ENCODE measurements at regions not wholly inside any gene's neighbourhood (a gene's known extent, or its start where the extent isn't known, plus 50 kb on each side); places are given as distances from the start of the nearest gene placed in this dataset.
"Not testable (repeated sequence)": the region's sequence is repeated elsewhere in the genome, so short reads cannot be mapped to it uniquely, and the experiment has no call there.

DNA sequence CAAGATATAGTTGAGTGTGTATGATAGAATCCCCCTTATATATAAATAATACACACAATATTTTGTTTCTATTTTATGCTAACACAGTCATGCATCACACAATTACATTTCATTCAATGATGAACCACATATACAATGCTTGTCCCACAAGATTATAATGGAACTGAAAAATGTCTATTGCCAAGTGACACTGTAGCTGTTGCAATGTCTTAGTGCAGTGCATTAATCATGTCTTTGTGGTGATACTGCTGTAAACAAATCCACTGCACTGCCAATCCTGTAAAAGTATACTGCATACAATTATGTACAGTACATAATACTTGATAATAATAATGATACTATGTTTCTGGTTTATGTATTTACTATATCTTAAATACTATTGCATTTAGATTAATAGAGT lies 512.1 kb upstream of the CNTN3 start:
- DNase-seq (ENCODE audit: low spot score): no peak

GRCh38 chr3:75129101-75129500 lies 514.6 kb upstream of the CNTN3 start:
- DNase-seq (ENCODE audit: low spot score): no peak

GRCh38 chr3:75136100-75136897 lies 521.8 kb upstream of the CNTN3 start:
- no peak for DNase-seq (ENCODE audit: low spot score)

GRCh38 chr3:75138345-75138744 lies 523.9 kb upstream of the CNTN3 start:
- no peak for DNase-seq (ENCODE audit: low spot score)

DNA sequence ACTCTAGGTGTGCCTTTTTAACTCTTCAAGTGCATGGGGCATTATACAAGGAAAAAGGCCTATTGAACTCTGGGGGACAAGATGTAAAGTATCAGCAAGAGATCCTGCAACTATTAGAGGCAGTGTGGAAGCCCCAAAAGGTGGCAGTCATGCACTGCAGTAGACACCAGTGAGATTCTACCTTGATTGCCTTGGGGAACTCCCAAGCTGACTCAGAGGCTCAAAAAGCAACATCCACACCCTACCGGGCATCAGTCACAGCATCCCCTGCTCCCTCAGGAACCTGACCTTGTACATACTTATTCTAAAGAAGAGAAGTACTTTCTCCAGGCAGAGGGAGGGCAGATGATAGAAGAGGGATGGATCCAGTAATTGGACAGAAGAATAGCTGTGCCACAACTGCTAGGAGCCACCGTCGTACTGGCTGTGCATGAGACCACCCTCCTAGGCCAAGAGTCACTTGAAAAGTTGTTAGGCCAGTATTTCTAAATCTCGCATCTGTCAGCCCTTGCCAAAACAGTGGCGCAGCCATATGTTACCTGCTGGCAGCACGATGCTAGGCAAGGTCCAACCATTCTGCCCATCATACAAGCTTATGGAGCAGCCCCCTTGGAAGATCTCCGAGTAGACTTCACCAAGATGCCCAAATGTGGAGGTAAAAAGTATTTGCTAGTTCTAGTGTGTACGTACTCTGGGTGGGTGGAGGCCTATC lies 523.1 kb upstream of the FRG2C start:
- no peak for DNase-seq (ENCODE audit: low spot score)

GRCh38 chr3:75144406-75144805 lies 519.7 kb upstream of the FRG2C start:
- no peak for DNase-seq (ENCODE audit: low spot score)

DNA sequence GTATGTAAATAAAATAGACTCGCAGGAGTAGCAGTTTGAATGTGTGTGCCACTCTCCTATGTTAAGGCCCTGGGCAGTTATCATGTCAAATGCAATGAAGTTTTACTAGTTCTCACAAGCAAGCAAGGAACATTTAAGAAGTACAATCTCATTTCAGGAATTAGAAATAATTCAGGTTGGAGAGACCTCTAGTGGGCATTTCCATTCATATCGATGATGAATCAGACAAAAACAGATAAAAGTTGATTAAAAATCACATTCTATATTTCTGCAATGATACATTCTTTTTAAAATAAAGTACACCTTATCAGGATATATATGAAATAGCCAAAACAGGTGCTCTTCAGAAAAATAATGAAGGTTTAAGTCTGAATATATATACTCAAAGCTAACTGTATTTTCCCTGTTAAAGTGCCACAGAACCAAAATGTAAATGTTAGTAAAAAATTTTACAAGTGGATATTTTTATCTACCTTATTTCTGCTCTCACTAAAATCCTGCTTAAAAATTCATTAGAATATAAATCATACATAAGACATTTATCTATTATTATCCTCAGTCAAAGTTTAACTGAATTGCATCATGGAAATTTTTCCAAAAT lies 492.4 kb upstream of the FRG2C start:
- DNase-seq (ENCODE audit: low spot score): no peak

- DNase-seq (ENCODE audit: low spot score): no peak
These were observed 487.2 kb upstream of the FRG2C start for GRCh38 chr3:75176937-75177336.

DNA sequence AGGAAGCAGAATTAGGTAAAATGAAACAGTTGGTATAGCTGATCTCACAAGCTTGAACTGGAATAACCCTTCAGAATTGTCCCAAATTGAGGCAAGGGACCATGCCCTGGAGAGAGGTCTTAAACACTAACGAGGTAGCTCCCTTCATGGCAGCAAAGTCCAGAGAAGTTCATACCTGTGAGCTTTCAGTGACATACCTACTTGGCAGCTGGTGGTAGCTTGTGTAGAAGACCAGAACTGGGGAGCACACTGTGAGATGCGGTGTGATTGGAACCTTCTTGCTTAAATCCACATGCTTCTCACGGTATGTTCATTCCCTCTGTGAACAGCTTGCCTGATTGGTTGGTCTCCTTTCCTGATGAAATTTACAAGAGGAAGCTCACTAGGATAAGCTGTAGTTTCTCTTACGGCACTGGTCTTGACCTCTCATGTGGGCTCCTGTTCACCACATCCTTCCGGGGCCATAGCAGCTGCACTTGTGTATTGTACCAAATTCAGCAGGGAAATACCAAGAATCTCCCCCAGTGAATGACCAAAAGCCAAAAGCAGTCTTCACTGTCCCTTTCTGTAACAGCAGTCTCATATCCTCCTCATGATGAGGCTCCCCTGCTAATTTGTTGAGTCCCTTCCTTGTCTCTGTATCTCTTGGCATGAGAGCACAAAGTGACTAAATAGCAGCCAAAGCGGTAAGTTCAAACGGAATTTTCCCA lies 483.7 kb upstream of the FRG2C start:
- no peak for DNase-seq (ENCODE audit: low spot score)

DNA sequence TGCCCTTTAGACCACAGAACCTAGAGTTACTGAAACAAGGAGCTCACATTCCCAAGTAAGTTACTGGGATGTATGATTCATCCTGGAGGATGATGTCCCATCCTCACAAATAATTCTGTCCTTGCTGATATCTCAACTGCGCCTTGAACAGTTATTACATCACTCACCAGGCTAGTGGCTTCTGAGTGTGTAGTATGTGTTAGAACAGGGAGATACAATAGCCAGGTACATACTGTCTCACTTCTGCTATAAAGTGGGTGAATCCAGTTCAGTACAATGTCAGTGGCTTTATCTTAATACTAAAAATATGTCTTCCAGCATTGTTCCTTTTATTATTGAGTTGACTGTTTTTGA lies 483.2 kb upstream of the FRG2C start:
- no peak for DNase-seq (ENCODE audit: low spot score)

GRCh38 chr3:75188962-75189361 lies 475.2 kb upstream of the FRG2C start:
- no peak for DNase-seq (ENCODE audit: low spot score)

DNA sequence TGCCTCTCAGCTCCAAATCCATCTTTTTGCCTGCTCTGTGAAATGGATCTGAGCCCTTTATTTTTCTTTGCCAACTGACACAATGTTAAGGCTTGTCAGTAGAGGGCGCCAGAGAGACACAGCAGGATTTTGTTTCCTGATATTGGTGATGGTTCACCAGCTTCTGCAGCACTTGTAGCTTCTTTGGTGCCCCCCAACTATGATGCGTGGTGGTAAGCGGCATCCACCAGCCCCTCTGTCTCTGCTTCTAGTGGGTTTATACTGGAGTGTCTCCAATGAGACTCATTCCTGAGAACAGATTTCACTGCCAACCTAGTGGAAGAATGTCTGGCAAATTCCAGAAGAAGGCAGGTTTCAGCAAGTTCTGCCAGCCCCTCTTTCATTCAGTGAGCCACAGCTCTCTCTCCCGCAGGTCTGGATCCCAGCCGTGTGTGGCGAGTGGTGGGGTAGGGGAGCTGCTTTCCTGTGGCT lies 471.9 kb upstream of the FRG2C start:
- DNase-seq (ENCODE audit: low spot score): peak; percentile 54

- no peak for DNase-seq (ENCODE audit: low spot score)
These were observed 470.3 kb upstream of the FRG2C start for GRCh38 chr3:75193797-75194196.

GRCh38 chr3:75214332-75214731 lies 449.8 kb upstream of the FRG2C start:
- not testable (repeated sequence) for DNase-seq (ENCODE audit: low spot score)

DNA sequence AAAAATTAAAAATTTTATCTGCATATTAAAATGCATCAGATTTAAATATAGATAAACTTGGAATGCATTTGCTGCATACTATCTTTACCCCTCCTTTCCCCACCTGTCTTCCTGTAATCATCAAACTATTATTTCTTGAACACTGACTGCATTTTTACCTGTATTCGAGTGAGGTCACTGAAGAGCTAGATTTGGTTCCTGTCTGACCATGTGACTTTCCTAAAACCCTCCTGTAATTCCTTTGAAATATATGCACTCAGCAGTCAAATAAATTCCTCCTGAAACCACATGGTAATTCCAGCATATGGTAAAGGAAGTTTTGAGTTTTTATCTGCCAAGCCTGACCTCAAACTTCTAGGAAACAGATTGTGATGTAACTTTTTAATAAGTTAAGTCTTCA lies 445.6 kb upstream of the FRG2C start:
- DNase-seq (ENCODE audit: low spot score): no peak

- no peak for DNase-seq (ENCODE audit: low spot score)
These were observed 443.2 kb upstream of the FRG2C start for GRCh38 chr3:75220932-75221331.

DNA sequence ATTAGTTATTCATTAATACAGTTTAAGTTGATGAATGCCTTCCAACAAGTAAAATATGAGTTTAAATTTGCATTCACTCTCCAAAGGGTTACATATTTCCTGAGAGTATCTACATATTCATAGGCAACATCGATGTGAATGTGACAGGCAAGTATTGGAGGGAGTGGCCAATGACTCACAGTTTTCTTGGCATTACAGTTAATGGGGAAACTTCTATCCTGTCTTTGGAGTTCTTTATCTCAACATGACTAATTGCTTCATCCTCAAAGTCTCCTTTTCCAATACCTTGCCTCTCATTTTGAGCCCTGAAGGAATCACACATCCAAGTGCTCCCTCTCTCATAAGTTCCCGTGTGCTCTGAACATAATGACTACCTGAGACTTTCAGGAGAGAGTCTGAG lies 439.7 kb upstream of the FRG2C start:
- no peak for DNase-seq (ENCODE audit: low spot score)

DNA sequence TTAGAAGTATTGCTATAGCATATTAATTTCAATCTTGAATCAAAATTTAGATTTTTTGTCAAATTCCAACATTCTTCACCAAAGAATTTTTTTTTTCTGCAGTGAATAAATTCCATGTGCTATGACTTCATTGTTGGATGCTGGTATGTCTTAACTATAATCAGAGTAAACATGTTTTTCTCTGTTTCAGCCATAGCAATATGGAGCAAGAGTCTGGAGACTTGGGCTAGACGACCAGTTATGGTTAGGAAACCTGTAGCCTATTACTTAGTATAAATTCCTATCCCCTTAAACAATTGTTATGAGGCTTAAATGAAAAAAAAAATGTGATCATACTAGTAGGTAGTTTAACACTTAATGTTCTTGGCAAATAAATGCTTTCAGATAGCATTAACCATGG lies 431.9 kb upstream of the FRG2C start:
- DNase-seq (ENCODE audit: low spot score): no peak

DNA sequence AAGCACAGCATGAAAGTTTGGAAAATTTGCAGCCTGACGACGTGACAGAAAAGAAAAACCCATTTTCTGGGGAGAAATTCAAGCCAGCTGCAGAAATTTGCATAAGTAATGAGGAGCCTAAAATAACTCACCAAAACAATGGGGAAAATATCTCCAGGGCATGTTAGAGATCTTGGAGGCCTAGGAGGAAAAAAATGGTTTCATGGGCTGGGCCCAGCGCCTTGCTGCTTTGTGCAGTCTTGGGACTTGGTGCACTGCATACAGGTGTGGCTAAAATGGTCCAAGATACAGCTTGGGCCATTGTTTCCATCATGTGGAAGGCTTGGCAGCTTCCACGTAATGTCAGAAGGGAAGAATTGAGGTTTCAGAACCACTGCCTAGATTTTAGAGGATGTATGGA lies 428.5 kb upstream of the FRG2C start:
- DNase-seq (ENCODE audit: low spot score): no peak

- no peak for DNase-seq (ENCODE audit: low spot score)
These were observed 427.1 kb upstream of the FRG2C start for GRCh38 chr3:75237053-75237452.

DNA sequence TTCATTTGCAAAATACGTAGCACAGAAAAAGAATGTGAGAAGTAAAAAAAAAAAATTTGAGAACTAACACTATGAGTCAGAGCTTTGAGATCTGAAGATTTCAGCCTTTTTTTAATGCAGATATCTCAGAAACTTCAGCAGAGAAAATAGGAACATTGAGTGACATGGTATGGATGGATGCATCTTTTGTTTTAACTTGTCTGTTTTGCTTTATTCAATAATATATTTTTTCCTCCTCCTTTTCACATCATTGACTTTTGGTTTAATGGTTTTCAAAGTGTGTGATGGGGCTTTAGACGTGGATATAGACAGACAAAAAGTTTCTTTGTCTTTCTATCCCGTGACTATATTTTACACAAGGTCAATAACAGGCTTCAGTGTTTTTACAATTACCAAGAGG lies 426.7 kb upstream of the FRG2C start:
- no peak for DNase-seq (ENCODE audit: low spot score)

- not testable (repeated sequence) for DNase-seq (ENCODE audit: low spot score)
These were observed 422.7 kb upstream of the FRG2C start for GRCh38 chr3:75241226-75241962.
